DMS53 treated with DMSO at 0.1 percent for 48 hours (cell line): ENCODE measurements at regions not wholly inside any gene's neighbourhood (a gene's known extent, or its start where the extent isn't known, plus 50 kb on each side); places are given as distances from the start of the nearest gene placed in this dataset.
"Not testable (repeated sequence)": the region's sequence is repeated elsewhere in the genome, so short reads cannot be mapped to it uniquely, and the experiment has no call there.

Source experiments
- DNase-seq: peaks from one replicate; lab custom pipeline; 2025; ENCODE audit not compliant: unreplicated experiment; lab: John Stamatoyannopoulos, UW

DNA sequence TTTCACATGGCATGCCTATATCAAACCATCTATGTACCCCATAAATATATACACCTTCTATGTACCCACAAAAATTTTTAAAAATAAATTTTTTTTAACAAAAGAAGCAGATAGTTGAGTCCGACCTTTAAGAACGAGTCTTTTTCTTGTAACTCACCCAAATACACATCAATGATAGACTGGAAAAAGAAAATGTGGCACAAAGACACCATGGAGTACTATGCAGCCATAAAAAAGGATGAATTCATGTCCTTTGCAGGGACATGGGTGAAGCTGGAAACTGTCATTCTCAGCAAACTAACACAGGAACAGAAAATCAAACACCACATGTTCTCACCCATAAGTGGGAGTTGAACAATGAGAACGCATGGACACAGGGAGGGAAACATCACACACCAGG lies 532.7 kb downstream of the RBFOX1 start:
- not testable (repeated sequence) for DNase-seq

GRCh38 chr16:7861891-7862582 lies 529.4 kb downstream of the RBFOX1 start:
- DNase-seq = no peak

DNA sequence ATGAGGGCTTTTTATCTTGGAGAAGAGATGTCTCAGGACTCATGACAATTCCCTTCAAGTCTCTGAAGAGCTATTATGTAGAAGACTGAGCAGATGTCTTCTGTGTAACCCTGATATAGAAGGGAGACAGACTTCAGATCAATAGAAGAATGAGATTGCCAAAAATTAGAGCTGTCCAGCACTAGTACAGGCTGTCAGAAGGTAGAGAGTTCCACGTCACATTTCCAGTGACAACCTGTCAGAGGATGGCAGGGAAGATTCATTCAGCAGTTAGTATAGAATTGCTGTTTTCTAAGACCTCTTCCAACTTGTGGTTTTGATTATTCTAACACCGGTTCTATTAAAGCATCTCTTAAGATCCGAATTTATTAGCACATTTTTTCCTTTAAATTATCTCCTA lies 520.6 kb downstream of the RBFOX1 start:
- no peak for DNase-seq

DNA sequence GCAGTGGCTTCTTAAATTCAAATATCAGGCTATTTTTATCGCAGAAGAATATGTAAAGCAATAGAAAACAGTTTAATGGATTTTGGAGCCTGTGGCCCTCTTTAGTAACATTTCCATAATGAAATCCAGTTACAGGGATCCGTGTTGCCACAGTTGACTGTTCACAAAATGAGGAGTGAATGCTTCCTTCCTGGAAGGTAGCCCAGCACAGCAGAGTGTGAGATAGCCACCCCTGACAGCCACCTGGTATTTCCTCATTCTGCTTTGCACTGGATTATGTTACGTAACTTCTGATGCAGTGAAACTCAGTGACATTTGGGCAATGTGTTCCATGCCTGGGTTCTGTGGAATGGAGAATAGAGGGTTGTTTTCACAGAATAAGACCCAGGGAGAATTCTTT lies 517.2 kb downstream of the RBFOX1 start:
- DNase-seq = no peak

DNA sequence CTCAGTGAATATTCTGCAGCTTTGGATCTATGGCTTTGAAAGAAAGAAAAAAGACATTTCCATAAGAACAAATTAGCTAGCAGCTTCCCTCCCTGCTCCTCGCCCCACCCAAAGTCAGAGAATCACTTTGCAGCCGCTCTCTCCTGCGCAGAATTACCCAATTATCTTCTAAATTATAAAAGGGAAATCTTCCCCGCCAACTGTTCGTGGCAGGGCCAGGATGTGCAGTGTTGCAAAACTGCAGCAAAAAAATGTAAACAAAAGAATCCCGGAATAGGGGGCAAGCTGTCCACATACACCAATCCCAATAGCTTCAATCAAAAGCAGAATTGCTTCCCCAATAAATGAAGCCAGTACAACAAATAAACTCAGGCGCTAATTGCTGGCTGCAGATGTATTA lies 510.6 kb downstream of the RBFOX1 start:
- no peak for DNase-seq

DNA sequence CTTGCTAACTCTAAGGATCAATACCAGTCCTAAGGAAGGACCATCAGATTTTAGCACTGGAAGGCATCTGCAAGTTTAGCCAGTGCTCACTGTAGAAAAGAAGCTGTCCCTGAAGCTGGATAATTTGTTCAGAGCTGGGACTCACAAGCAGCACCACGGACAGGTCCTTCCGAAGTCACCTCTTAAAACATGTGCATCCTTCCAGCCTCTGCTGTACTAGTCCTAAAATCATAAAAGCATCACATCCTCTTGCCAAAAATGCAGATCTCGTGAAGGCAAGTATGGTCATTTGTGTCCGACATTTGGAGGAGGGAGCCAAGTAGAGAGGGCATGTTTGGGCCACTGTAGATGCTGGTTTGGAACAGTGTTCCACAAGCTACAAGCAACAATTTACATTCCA lies 506.9 kb downstream of the RBFOX1 start:
- DNase-seq = no peak

DNA sequence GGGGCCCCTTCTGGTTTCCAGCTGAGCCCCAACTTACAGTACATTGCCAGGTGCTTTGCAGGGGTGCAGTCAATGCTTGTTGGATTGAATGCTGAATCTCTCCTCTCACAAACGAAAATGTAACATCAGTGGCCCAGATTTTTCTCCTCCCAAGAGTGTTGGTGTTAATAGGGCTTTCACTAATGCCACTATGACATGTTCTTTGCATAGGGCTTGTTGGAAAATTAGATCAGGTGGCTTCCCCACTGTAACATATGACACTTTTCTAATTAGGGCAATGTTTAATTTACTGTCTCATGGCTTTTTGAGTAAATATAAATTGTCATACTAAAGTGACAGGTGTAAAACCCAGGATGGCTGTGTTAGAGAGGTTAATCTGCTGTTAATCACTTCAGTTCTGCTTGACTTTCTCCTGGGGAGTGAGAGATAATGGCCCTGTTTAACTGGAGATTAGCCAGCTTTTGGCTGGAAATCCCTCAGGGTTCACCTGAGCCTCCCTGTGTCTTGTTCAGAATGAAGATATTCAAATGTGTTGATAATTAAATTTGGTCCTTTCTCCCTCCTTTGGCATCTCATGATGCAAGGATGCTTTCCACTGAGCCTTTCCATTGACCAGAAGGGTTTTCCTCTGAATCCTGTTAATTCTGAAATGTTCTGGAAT lies 502.3 kb downstream of the RBFOX1 start:
- DNase-seq = no peak

- DNase-seq = no peak
These were observed 488.2 kb downstream of the RBFOX1 start for GRCh38 chr16:7820816-7821215.

DNA sequence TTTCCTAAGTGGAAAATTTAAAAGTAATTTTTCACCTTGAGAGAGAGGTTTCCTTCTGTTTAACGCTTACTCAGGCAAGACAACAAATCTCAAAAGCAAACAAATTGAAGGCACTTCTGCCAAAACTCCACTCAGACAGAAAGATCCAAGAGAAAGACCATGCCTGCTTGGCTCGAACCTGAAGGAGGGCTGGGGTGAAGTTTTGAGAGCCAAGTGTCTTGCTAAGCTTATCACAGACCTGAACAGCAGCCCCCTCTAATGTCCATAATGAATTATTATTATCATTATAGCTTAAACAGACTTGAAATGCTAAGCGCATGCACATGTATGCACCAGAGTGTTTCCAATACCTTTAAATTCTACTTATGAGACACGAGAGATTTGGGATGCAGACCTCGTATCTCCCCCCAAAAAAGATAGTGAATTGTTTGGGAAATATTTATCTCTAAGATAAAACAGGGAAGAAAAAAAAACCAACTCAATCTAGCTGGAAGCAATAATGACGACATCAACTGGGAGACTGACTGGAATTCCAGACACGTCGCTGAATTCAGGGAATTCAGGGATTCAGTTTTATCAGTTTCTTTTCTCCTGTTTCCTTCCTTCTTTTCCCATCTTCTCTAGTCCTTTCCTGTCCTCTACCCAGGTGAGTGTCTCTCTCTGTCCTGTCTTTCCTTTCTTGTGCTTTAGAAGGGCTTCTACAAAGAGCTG lies 473.2 kb downstream of the RBFOX1 start:
- no peak for DNase-seq

DNA sequence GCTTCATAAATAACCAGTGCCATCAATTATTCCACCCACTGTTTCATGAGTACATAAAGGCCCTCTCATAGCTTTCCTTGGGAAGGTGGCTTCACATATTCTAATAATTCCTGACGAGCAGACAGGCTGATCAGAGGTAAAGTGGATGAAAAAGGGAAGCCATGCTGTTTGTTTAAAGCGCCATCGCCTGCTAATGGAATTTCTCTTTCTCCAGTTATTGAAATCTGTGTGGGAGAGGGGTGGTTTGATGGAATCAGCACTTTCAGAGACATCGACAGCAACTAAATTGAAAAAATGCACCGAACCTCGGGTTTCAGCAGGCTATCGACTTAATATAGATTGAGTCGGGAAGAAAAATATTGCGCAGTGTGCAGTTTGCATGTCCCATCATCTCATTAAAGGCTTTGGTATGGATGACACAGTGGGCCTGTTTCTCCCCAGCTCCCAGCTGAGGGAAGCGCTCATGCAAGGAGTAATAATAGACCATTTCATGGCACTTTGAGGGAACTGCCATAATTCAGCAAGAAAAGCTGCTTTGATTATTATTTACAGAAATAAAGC lies 472.1 kb downstream of the RBFOX1 start:
- DNase-seq = no peak

- no peak for DNase-seq
These were observed 459.7 kb downstream of the RBFOX1 start for GRCh38 chr16:7792346-7792745.

GRCh38 chr16:7791028-7791590 lies 458.5 kb downstream of the RBFOX1 start:
- no peak for DNase-seq

DNA sequence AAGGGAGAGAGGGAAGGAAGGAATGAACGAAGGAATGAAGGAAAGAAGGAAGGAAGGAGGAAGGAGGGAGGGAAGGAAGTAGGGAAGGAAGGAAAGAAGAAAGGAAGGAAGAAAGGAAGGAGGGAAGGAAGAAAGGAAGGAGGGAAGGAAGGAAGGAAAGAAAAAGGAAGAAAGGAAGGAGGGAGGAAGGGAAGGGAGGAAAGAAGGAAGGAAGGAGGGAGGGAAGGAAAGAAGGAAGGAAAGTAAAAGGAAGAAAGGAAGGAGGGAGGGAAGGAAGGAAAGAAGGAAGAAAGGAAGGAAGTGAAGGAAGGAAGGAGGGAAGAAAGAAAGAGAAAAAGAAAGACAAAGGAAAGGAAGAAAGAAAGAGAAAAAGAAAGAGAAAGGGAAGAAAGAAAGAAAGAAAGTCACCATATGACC lies 442.4 kb downstream of the RBFOX1 start:
- no peak for DNase-seq

GRCh38 chr16:7772722-7773121 lies 440.1 kb downstream of the RBFOX1 start:
- no peak for DNase-seq

- not testable (repeated sequence) for DNase-seq
These were observed 436.4 kb downstream of the RBFOX1 start for GRCh38 chr16:7769091-7769490.

- DNase-seq = no peak
These were observed 432.5 kb downstream of the RBFOX1 start for GRCh38 chr16:7765079-7765550.

DNA sequence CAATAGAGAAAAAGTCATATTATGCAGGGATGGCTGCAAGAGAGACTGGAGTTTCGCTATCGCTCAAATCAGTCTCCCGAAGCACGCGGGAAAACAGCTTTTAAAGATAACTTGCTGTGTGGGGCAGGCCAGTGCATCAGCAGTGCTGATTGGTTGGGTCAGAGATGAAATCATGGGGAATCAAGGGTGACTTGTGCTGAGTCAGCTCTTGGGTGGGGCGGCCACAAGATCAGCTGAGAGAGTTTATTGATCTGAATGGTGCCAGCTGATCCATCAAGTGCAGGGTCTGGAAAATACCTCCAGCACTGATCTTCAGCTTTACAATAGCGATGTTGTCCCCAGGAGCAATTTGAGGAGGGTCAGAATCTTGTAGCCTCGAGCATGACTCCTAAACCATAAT lies 430.5 kb downstream of the RBFOX1 start:
- DNase-seq = no peak
